CD4-positive, alpha-beta T cell (primary cell): ENCODE measurements at regions not wholly inside any gene's neighbourhood (a gene's known extent, or its start where the extent isn't known, plus 50 kb on each side); places are given as distances from the start of the nearest gene placed in this dataset.

ENCODE experiments used
- ATAC-seq: fragments of 200-7000 bp; cut with Tn5 transposase; one replicate; pipeline ENCODE4 v1.10.0; 2022; ENCODE audit warnings: mild to moderate bottlenecking; ENCODE audit not compliant: poor library complexity
- CTCF ChIA-PET: fragments of 350-600 bp; sonication (Branson Sonifier 250); formaldehyde crosslinking; loops from one replicate; lab custom pipeline; 2021; ENCODE audit warnings: antibody characterized with exemption, inconsistent platforms; lab: Charles Lee
- POLR2A ChIA-PET: fragments of 350-600 bp; sonication (Branson Sonifier 250); formaldehyde crosslinking; loops from one replicate; lab custom pipeline; 2021; ENCODE audit warnings: antibody characterized with exemption, inconsistent platforms; lab: Charles Lee
- DNase-seq, 14 experiments: peaks; one replicate each; pipeline ENCODE4 v3.0.0-alpha.2; 2013 to 2020; ENCODE audit warnings: mixed read lengths in 2 of 14
- H3K27ac ChIP-seq, 2 donors: one replicate each; pipeline versions ENCODE4 v1.5.1 to v1.7.0; 2013; ENCODE audit warnings: low read length in 2 of 2, low read depth in 1 of 2, mild to moderate bottlenecking in 1 of 2
- H3K27me3 ChIP-seq, 2 experiments: 1 replicate in 1 of 2; 2 replicates in 1 of 2; pipeline versions ENCODE4 v1.6.1 to v1.7.0; 2013; ENCODE audit warnings: low read length in 2 of 2, control low read depth in 1 of 2, mild to moderate bottlenecking in 1 of 2, moderate library complexity in 1 of 2; ENCODE audit not compliant: insufficient read depth in 2 of 2, control insufficient read depth in 1 of 2
- H3K36me3 ChIP-seq: one replicate; pipeline ENCODE4 v1.6.1; 2013; ENCODE audit warnings: low read length, control low read depth; ENCODE audit not compliant: insufficient read depth
- H3K4me1 ChIP-seq: one replicate; pipeline ENCODE4 v1.6.1; 2013; ENCODE audit warnings: low read length, control low read depth; ENCODE audit not compliant: insufficient read depth
- H3K4me3 ChIP-seq: one replicate; pipeline ENCODE4 v1.5.1; 2013; ENCODE audit warnings: mild to moderate bottlenecking, low read length, moderate library complexity
- H3K9me3 ChIP-seq, 2 experiments: 1 replicate in 1 of 2; 2 replicates in 1 of 2; pipeline versions ENCODE4 v1.6.1 to v1.7.0; 2013; ENCODE audit warnings: low read length in 2 of 2, mild to moderate bottlenecking in 2 of 2, control low read depth in 1 of 2, moderate library complexity in 1 of 2; ENCODE audit not compliant: control insufficient read depth in 1 of 2, insufficient read depth in 1 of 2
- H3K27ac Mint-ChIP-seq: one replicate; pipeline ENCODE4 v1.8.0; 2020; ENCODE audit warnings: mixed read lengths
- H3K27me3 Mint-ChIP-seq: one replicate; pipeline ENCODE4 v1.8.0; 2021; ENCODE audit warnings: mixed read lengths
- H3K36me3 Mint-ChIP-seq: one replicate; pipeline ENCODE4 v1.8.0; 2021; ENCODE audit warnings: low read depth, mixed read lengths
- H3K4me1 Mint-ChIP-seq: one replicate; pipeline ENCODE4 v1.8.0; 2021; ENCODE audit warnings: low read depth, mixed read lengths
- H3K4me3 Mint-ChIP-seq: one replicate; pipeline ENCODE4 v1.8.0; 2020; ENCODE audit warnings: mild to moderate bottlenecking, mixed read lengths
- H3K9me3 Mint-ChIP-seq: one replicate; pipeline ENCODE4 v1.8.0; 2020; ENCODE audit warnings: mixed read lengths
- CTCF ChIP-seq: fragments of 200-600 bp; IDR thresholded peaks from one replicate; pipeline ENCODE4 v1.8.0; 2022; ENCODE audit warnings: antibody characterized with exemption, mild to moderate bottlenecking
- intact Hi-C, 2 experiments: fragments of 100-400 bp; cut with DNase I in 1 of 2; cut with micrococcal nuclease in 1 of 2; formaldehyde crosslinking; loops; one replicate each; pipeline versions ENCODE4 v1.15.1 to v1.9.0; 2023 to 2025; cut with DNase I, micrococcal nuclease

GRCh38 chr12:127342861-127343260 is 924.1 kb upstream of the TMEM132C start:
- ATAC-seq: no peak
- no peak for DNase-seq
- H3K4me1 ChIP-seq: no peaks in the 10 kb centered on the region
- no peaks in the 10 kb centered on the region for H3K4me1 Mint-ChIP-seq
- H3K27me3 Mint-ChIP-seq: no peaks in the 10 kb centered on the region
- intact Hi-C loops: no loop called here
- no peak overlapping the region for H3K4me3 ChIP-seq
- ChIA-PET CTCF (no interaction called here), POLR2A (no interaction called here)
- TF ChIP-seq CTCF: no peak
- H3K27me3 ChIP-seq: no peaks in the 10 kb centered on the region
- H3K36me3 Mint-ChIP-seq: no peaks in the 10 kb centered on the region
- no peaks in the 10 kb centered on the region for H3K36me3 ChIP-seq
- peaks cover 9% of the 10 kb centered on the region for H3K9me3 Mint-ChIP-seq
- H3K27ac Mint-ChIP-seq: no peak overlapping the region
- H3K4me3 Mint-ChIP-seq: no peak overlapping the region
- H3K9me3 ChIP-seq: peaks cover 3% of the 10 kb centered on the region in 2 experiments
- H3K27ac ChIP-seq: no peak overlapping the region

- intact Hi-C loops: no loop called here
- H3K27me3 Mint-ChIP-seq: no peaks in the 10 kb centered on the region
- ATAC-seq (no peak), DNase-seq (no peak)
- H3K36me3 Mint-ChIP-seq: no peaks in the 10 kb centered on the region
- H3K27ac Mint-ChIP-seq: no peak overlapping the region
- H3K4me3 Mint-ChIP-seq: no peak overlapping the region
- Histone ChIP-seq H3K4me1 (no peaks in the 10 kb centered on the region), H3K36me3 (no peaks in the 10 kb centered on the region), H3K9me3 (peaks cover 3% of the 10 kb centered on the region in 2 experiments), H3K4me3 (no peak overlapping the region), H3K27me3 (no peaks in the 10 kb centered on the region), H3K27ac (no peak overlapping the region)
- ChIA-PET CTCF (no interaction called here), POLR2A (no interaction called here)
- no peaks in the 10 kb centered on the region for H3K4me1 Mint-ChIP-seq
- H3K9me3 Mint-ChIP-seq: peaks cover 11% of the 10 kb centered on the region
- no peak for TF ChIP-seq CTCF
Measured at GRCh38 chr12:127343940-127344339, 923.0 kb upstream of the TMEM132C start.

GRCh38 chr12:127351481-127352010 is 915.4 kb upstream of the TMEM132C start:
- no peak overlapping the region for H3K27ac ChIP-seq
- no peaks in the 10 kb centered on the region for H3K36me3 ChIP-seq
- H3K9me3 ChIP-seq: peaks cover 3 to 9% of the 10 kb centered on the region in 2 experiments
- H3K4me3 Mint-ChIP-seq: no peak overlapping the region
- no peak for TF ChIP-seq CTCF
- ChIA-PET CTCF (no interaction called here), POLR2A (no interaction called here)
- H3K4me1 Mint-ChIP-seq: no peaks in the 10 kb centered on the region
- H3K4me1 ChIP-seq: no peaks in the 10 kb centered on the region
- H3K9me3 Mint-ChIP-seq: peaks cover 13% of the 10 kb centered on the region
- no peaks in the 10 kb centered on the region for H3K36me3 Mint-ChIP-seq
- no peak overlapping the region for H3K27ac Mint-ChIP-seq
- intact Hi-C loops: no loop called here
- ATAC-seq (no peak), DNase-seq (no peak)
- no peak overlapping the region for H3K4me3 ChIP-seq
- no peaks in the 10 kb centered on the region for H3K27me3 ChIP-seq
- no peaks in the 10 kb centered on the region for H3K27me3 Mint-ChIP-seq
